HEK293 (cell line): ENCODE measurements at regions not wholly inside any gene's neighbourhood (a gene's known extent, or its start where the extent isn't known, plus 50 kb on each side); places are given as distances from the start of the nearest gene placed in this dataset.

Source experiments
- BCL11A ChIP-seq: fragments of 450-650 bp; formaldehyde crosslinking; IDR thresholded peaks from 2 replicates; pipeline ENCODE4 v1.5.1; 2016; ENCODE audit warnings: low read depth, missing biosample characterization, missing genetic modification characterization
- CTCF ChIP-seq: fragments of 450-650 bp; formaldehyde crosslinking; IDR thresholded peaks from 2 replicates; pipeline ENCODE4 v1.5.1; 2016; ENCODE audit warnings: missing biosample characterization, missing genetic modification characterization
- EGR2 ChIP-seq: fragments of 450-650 bp; formaldehyde crosslinking; IDR thresholded peaks from 2 replicates; pipeline ENCODE4 v1.5.1; 2016; ENCODE audit warnings: low read depth, missing biosample characterization, missing genetic modification characterization
- FEZF1 ChIP-seq: fragments of 450-650 bp; formaldehyde crosslinking; IDR thresholded peaks from 2 replicates; pipeline ENCODE4 v1.5.1; 2016; ENCODE audit warnings: missing biosample characterization, missing genetic modification characterization
- GLI4 ChIP-seq: fragments of 450-650 bp; formaldehyde crosslinking; IDR thresholded peaks from 2 replicates; pipeline ENCODE4 v1.5.1; 2016; ENCODE audit warnings: missing biosample characterization, missing genetic modification characterization
- GLIS1 ChIP-seq: fragments of 450-650 bp; formaldehyde crosslinking; IDR thresholded peaks from 2 replicates; pipeline ENCODE4 v1.5.1; 2016; ENCODE audit warnings: missing biosample characterization, missing genetic modification characterization
- HOXA7 ChIP-seq: sonication (generic); formaldehyde crosslinking; IDR thresholded peaks from 2 replicates; pipeline ENCODE4 v1.8.1; 2022; ENCODE audit warnings: missing genetic modification reagents, borderline replicate concordance
- IKZF3 ChIP-seq: fragments of 450-650 bp; IDR thresholded peaks from 2 replicates; pipeline ENCODE4 v1.5.0; 2018; ENCODE audit warnings: missing biosample characterization, mild to moderate bottlenecking, missing genetic modification characterization, moderate library complexity
- KLF17 ChIP-seq: fragments of 450-650 bp; formaldehyde crosslinking; IDR thresholded peaks from 2 replicates; pipeline ENCODE4 v1.5.1; 2016; ENCODE audit warnings: missing biosample characterization, missing genetic modification characterization
- KLF7 ChIP-seq: fragments of 450-650 bp; formaldehyde crosslinking; IDR thresholded peaks from 2 replicates; pipeline ENCODE4 v1.5.1; 2016; ENCODE audit warnings: missing biosample characterization, missing genetic modification characterization, borderline replicate concordance
- KLF8 ChIP-seq: fragments of 450-650 bp; formaldehyde crosslinking; IDR thresholded peaks from 2 replicates; pipeline ENCODE4 v1.5.1; 2016; ENCODE audit warnings: missing biosample characterization, missing genetic modification characterization
- RBAK ChIP-seq: fragments of 450-650 bp; formaldehyde crosslinking; IDR thresholded peaks from 2 replicates; pipeline ENCODE4 v1.5.1; 2016; ENCODE audit warnings: missing biosample characterization, missing genetic modification characterization
- SCRT2 ChIP-seq: fragments of 450-650 bp; formaldehyde crosslinking; IDR thresholded peaks from 2 replicates; pipeline ENCODE4 v1.5.1; 2016; ENCODE audit warnings: missing biosample characterization, missing genetic modification characterization
- SP3 ChIP-seq: fragments of 450-650 bp; formaldehyde crosslinking; IDR thresholded peaks from 2 replicates; pipeline ENCODE4 v1.5.1; 2016; ENCODE audit warnings: missing biosample characterization, missing genetic modification characterization
- TRIM28 ChIP-seq: IDR thresholded peaks from 2 replicates; pipeline ENCODE4 v1.6.1; 2011; ENCODE audit warnings: low read length, control low read depth, borderline replicate concordance
- ZNF10 ChIP-seq: fragments of 450-650 bp; formaldehyde crosslinking; IDR thresholded peaks from 2 replicates; pipeline ENCODE4 v1.5.1; 2017; ENCODE audit warnings: missing biosample characterization, missing genetic modification characterization
- ZNF140 ChIP-seq: fragments of 450-650 bp; formaldehyde crosslinking; IDR thresholded peaks from 2 replicates; pipeline ENCODE4 v1.5.1; 2016; ENCODE audit warnings: missing biosample characterization, missing genetic modification characterization
- ZNF148 ChIP-seq: fragments of 450-650 bp; formaldehyde crosslinking; IDR thresholded peaks from 2 replicates; pipeline ENCODE4 v1.5.0; 2017; ENCODE audit warnings: missing biosample characterization, missing genetic modification characterization, borderline replicate concordance
- ZNF223 ChIP-seq: fragments of 450-650 bp; formaldehyde crosslinking; IDR thresholded peaks from 2 replicates; pipeline ENCODE4 v1.5.1; 2016; ENCODE audit warnings: missing biosample characterization, missing genetic modification characterization
- ZNF239 ChIP-seq: fragments of 450-650 bp; formaldehyde crosslinking; IDR thresholded peaks from 2 replicates; pipeline ENCODE4 v1.5.1; 2016; ENCODE audit warnings: missing biosample characterization, missing genetic modification characterization
- ZNF280C ChIP-seq: fragments of 450-650 bp; formaldehyde crosslinking; IDR thresholded peaks from 2 replicates; pipeline ENCODE4 v1.5.1; 2016; ENCODE audit warnings: missing biosample characterization, missing genetic modification characterization
- ZNF292 ChIP-seq: fragments of 450-650 bp; formaldehyde crosslinking; IDR thresholded peaks from 2 replicates; pipeline ENCODE4 v1.5.1; 2016; ENCODE audit warnings: low read depth, missing biosample characterization, missing genetic modification characterization, borderline replicate concordance
- ZNF423 ChIP-seq: fragments of 450-650 bp; formaldehyde crosslinking; IDR thresholded peaks from 2 replicates; pipeline ENCODE4 v1.5.1; 2016; ENCODE audit warnings: missing biosample characterization, missing genetic modification characterization
- ZNF473 ChIP-seq: fragments of 450-650 bp; formaldehyde crosslinking; IDR thresholded peaks from 2 replicates; pipeline ENCODE4 v1.5.1; 2017; ENCODE audit warnings: missing biosample characterization, missing genetic modification characterization
- ZNF518A ChIP-seq: fragments of 450-650 bp; formaldehyde crosslinking; conservative IDR thresholded peaks from 2 replicates; pipeline ENCODE4 v1.5.1; 2016; ENCODE audit warnings: low read depth, missing biosample characterization, missing genetic modification characterization
- ZNF560 ChIP-seq: fragments of 450-650 bp; formaldehyde crosslinking; IDR thresholded peaks from 2 replicates; pipeline ENCODE4 v1.5.1; 2017; ENCODE audit warnings: missing biosample characterization, missing genetic modification characterization, borderline replicate concordance
- ZNF670 ChIP-seq: fragments of 450-650 bp; formaldehyde crosslinking; IDR thresholded peaks from 2 replicates; pipeline ENCODE4 v1.5.1; 2016; ENCODE audit warnings: missing biosample characterization, missing genetic modification characterization, low read depth
- ZNF837 ChIP-seq: fragments of 450-650 bp; formaldehyde crosslinking; IDR thresholded peaks from 2 replicates; pipeline ENCODE4 v1.5.1; 2016; ENCODE audit warnings: missing biosample characterization, missing genetic modification characterization
- ZNF843 ChIP-seq: fragments of 450-650 bp; formaldehyde crosslinking; IDR thresholded peaks from 2 replicates; pipeline ENCODE4 v1.5.1; 2016; ENCODE audit warnings: missing biosample characterization, missing genetic modification characterization
- ZSCAN23 ChIP-seq: fragments of 450-650 bp; formaldehyde crosslinking; IDR thresholded peaks from 2 replicates; pipeline ENCODE4 v1.5.1; 2016; ENCODE audit warnings: missing biosample characterization, missing genetic modification characterization
- ZSCAN30 ChIP-seq: fragments of 450-650 bp; IDR thresholded peaks from 2 replicates; pipeline ENCODE4 v1.5.1; 2018; ENCODE audit warnings: missing biosample characterization, mild to moderate bottlenecking, missing genetic modification characterization, moderate library complexity

- TF ChIP-seq ZNF560 (tag by site-specific recombination) (no peak), KLF17 (no peak), TRIM28 (peak; percentile 96), GLIS1 (no peak), SP3 (tag by site-specific recombination) (no peak), RBAK (no peak), ZNF223 (tag by site-specific recombination) (no peak), ZNF280C (tag by site-specific recombination) (no peak), ZNF843 (tag by site-specific recombination) (peak; percentile 65; the same call in 1 of the 2 replicates), ZNF473 (no peak), ZNF239 (tag by site-specific recombination) (no peak), KLF8 (no peak), KLF7 (no peak), ZNF837 (tag by site-specific recombination) (no peak), ZNF148 (tag by site-specific recombination) (no peak), ZSCAN30 (tag by site-specific recombination) (no peak), CTCF (tag by site-specific recombination) (no peak), ZNF140 (tag by site-specific recombination) (no peak), FEZF1 (tag by site-specific recombination) (peak; percentile 58), ZNF292 (no peak), ZNF423 (tag by site-specific recombination) (no peak), HOXA7 (CRISPR knock-in tag) (no peak), ZNF518A (tag by site-specific recombination) (no peak), ZNF670 (tag by site-specific recombination) (no peak), EGR2 (tag by site-specific recombination) (no peak), IKZF3 (tag by site-specific recombination) (peak; percentile 54; the same call in 1 of the 2 replicates), GLI4 (tag by site-specific recombination) (no peak), BCL11A (no peak), ZNF10 (no peak), ZSCAN23 (no peak), SCRT2 (tag by site-specific recombination) (no peak)
Measured at GRCh38 chr6:132122871-132123270, 171.7 kb upstream of the CCN2 start (continued).
